HG03558 (cell line): ENCODE measurements at regions not wholly inside any gene's neighbourhood (a gene's known extent, or its start where the extent isn't known, plus 50 kb on each side); places are given as distances from the start of the nearest gene placed in this dataset.
"Not testable (repeated sequence)": the region's sequence is repeated elsewhere in the genome, so short reads cannot be mapped to it uniquely, and the experiment has no call there.

Experiments
- ATAC-seq: cut with Tn5 transposase; IDR thresholded peaks from one replicate; pipeline ENCODE4 v1.9.1; 2021; ENCODE audit warnings: moderate number of reproducible peaks; ENCODE audit not compliant: unreplicated experiment; ENCODE audit errors: extremely low read depth

GRCh38 chr13:48804821-48805601 is 151.3 kb downstream of the CYSLTR2 start:
- no peak for ATAC-seq

DNA sequence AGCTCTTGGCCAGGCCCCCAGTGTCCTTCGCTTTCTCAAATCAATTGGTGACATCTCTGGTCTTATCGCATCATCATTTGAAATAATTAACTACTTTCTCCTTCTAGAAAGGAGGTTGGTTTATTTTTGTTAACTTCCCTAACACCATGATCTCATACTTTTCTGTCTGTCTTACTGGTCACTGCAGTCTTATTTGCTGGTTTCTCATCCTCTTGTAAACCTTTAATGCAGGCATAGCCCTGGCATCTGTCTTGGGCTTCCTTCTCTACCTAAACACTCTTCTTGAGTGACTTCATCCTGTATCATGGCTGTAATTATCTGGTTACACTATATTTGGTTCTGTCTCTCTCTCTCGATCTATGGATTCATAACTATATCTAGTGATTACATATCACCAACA is 152.8 kb downstream of the CYSLTR2 start:
- no peak for ATAC-seq

DNA sequence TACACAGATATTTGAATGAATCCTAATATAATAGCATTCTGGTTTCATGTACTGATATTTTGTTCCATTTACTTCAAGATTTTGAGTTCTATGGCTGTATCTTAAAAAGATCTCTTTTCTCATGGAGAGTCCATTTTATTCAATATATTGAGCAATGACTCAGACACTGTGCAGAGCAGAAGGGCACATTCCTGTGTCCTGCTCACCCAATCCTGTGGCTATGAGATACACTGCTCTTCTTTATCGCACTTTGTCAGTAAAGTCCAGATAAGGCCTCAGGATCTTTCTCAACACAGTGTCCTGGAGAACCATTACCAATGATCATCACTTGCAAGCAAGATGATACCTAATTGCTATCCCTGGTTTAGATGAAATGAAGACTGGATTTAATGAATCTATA is 155.0 kb downstream of the CYSLTR2 start:
- no peak for ATAC-seq

- no peak for ATAC-seq
Measured at GRCh38 chr13:48810013-48810412, 156.3 kb downstream of the CYSLTR2 start.

DNA sequence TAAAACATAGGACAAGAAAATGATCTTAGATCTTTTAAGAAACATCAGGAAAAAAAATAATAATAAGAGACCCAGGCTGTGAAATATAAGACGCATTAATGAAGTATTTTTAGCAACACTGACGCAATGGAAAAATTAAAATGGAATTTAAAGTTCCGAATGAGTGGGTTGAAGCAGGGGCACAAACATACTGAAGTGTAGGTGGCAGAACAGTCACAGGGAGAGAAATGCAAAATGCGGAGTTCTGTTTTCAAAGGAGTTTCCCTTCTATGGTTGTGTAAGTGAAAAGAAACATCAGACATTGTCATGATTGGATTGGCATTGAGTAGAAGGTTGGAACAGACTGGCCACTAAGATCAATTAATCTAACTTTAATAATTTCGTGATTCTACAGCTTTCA is 159.8 kb downstream of the CYSLTR2 start:
- ATAC-seq, result no peak

DNA sequence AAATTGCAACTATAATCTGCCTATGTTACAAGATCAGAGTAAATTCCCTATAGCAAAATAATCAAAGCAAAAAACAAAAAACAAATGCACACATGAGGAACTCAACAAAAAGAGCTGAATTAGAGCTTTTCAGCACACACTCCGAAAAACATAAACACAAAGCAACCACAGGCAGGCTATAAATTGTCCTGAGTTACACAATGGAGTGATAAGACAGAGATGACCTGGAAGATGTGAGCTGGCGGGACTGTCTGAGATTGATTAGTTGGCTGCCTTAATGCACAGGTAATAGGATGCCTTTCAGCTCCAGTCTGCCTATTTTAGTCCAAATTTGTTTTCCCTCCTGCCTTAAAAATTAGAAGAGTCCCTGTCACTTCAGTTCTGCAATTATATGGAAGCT is 159.0 kb upstream of the FNDC3A start:
- ATAC-seq, result no peak

- ATAC-seq, result no peak
Measured at GRCh38 chr13:48817166-48817802, 158.4 kb upstream of the FNDC3A start.

DNA sequence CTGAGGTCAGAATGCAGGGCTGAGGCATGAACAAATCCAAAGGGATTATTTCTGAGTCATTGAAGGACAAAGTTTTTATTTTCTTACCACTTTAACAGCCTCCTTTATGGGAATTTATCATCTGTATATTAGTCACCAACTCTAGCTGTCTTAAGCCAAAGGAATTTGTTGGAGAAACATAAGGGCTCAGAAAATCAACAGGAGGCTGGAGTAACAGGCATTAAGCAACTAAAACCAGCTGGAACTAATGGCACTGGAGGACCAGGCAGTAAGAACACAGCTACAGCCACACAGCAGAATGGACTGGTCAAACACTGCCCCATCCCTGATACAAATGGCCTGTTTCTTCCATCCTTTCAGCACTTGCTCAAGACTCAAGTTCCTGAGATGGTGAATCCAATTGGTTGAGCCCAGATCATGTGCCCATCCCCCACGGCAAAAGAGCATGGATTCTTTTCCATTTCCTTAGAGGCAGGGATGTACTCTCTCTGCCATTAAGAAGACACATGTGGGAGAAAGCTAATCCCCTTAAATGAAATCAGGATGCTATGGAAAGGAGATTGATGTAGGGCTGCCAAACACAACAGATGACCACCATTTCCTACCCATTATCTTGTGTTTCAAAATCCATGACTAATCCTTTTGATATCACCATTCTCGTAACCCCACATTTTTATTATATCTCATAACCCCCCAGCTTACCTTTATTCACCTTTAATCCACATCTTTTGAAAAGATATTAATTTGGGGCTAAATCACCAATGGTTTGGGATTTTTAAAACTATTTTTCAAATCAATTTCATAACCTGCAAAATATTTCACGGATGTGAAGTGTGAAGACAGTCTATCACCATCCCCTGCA is 157.0 kb upstream of the FNDC3A start:
- ATAC-seq, result no peak

GRCh38 chr13:48819376-48819775 is 156.3 kb upstream of the FNDC3A start:
- no peak for ATAC-seq

- no peak for ATAC-seq
Measured at GRCh38 chr13:48819899-48820298, 155.8 kb upstream of the FNDC3A start.

- not testable (repeated sequence) for ATAC-seq
Measured at GRCh38 chr13:48823526-48823925, 152.2 kb upstream of the FNDC3A start.

- no peak for ATAC-seq
Measured at GRCh38 chr13:48826039-48826438, 149.7 kb upstream of the FNDC3A start.

- ATAC-seq, result not testable (repeated sequence)
Measured at GRCh38 chr13:48826922-48827454, 148.7 kb upstream of the FNDC3A start.

DNA sequence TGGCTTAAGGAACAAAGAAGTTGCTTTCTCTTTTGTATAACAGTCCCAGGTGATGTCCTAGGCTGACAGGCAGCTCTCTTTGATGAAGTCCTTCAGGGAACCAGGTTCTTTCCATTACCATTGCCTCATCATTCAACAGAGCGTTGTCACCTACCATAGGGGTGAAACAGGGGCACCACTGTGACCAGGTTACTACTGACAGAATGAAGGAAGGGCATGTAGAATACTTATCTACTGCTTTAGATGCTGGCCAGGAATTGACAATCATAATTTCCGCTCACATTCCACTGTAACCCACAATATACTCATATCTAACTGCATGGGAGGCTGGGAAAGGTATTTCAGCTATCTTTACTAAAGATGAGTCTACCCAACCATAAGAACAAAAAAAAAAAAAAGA is 148.0 kb upstream of the FNDC3A start:
- ATAC-seq, result no peak

DNA sequence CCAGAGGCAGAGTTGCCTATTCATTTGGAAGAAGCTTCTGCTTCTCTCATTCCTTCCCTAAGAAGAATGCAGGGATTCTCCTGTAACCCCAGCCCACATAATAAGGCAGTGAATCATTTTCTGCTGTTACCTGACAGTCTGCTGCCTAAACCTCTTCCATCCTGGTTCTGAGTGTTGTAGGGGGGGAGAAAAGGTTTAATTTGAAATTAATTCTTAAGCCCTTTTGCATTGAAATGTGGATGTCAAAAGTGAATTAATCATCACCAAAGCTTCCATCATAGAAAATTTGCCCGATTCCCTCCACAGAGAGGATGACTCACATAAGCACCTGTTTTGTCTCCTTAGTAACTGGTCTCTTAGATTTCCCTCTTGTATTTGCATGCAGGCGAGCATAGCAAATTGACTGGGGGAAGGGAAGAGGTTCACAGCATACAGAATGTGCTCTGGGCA is 146.7 kb upstream of the FNDC3A start:
- no peak for ATAC-seq

DNA sequence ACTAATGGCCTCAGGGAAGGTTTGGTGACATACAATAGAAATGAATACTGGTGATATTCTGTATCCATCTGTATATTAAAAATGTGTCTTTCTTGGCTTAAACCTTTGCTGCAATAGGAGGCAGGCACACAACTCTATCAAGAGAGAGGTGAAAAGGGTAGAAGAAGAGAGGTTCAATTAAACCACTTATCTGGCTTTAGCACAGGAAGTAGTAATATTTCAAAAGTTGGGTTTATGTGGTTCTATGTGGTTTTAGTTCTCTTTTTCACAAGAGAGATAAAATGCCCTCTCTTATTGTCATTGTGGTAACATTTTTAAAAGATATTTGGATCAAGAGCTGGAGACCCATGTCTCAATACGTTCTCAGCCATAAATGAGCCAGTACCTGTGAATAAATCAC is 146.2 kb upstream of the FNDC3A start:
- ATAC-seq, result no peak

GRCh38 chr13:48831248-48831647 is 144.5 kb upstream of the FNDC3A start:
- peak; percentile 50 for ATAC-seq

GRCh38 chr13:48833412-48833811 is 142.3 kb upstream of the FNDC3A start:
- ATAC-seq, result no peak

DNA sequence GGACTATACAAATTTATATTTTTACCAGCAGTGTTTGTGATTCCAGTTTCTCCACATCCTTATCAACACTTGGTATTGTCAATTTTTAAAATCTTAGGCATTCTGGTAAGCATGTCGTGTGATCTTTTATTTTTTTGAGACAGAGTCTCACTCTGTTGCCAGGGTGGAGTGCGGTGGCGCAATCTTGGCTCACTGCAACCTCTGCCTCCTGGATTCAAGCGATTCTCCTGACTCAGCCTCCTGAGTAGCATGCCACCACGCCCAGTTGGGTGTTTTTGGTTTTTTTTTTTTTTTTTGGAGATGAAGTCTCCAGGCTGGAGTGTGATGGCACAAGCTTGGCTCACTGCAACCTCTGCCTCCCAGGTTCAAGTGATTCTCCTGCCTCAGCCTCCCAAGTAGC is 140.4 kb upstream of the FNDC3A start:
- ATAC-seq, result not testable (repeated sequence)

DNA sequence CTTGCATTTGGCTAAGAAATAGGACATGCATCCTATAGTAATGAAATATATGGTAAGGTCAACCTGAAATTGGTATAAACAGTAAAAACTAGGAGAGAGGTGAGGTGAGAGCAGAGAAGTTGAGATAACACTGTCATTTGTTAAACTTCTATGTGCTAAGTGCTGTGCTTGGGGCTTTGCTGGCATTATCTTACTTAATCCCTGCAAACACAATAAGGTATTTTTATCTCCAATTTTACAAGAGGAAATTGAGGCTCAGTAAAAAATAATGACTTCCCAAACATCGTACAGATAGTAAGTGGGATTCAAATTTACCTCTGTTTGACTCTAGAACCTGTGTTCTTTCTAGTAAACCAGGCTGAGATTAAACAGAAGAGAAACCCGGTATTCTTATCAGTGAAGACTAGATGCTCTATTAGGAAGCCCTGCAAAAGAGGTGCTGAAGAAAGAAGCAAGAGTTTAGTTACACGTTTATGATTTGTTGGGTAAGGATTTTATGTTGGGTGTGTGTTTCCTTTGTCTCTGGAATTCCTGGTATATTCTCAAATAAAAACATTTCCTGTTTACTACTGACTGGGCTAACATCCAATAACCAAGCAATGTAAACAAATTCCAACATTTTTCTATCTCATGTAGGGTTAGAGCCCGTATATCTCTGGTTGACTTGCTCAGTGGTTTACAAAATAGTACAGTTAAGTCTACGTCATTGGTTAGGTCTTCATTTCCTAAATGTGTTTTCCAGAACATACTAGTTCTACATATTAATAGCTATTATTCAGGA is 137.3 kb upstream of the FNDC3A start:
- no peak for ATAC-seq
